Fibroblast of lung (primary cell): ENCODE measurements at regions not wholly inside any gene's neighbourhood (a gene's known extent, or its start where the extent isn't known, plus 50 kb on each side); places are given as distances from the start of the nearest gene placed in this dataset.

Source experiments
- DNase-seq, 2 donors: peaks; one replicate each; pipeline versions ENCODE4 v3.0.0 to v3.0.0-alpha.2; 2010; ENCODE audit warnings: low read depth in 2 of 2
- H2AFZ ChIP-seq: 2 replicates; pipeline ENCODE4 v1.5.1; 2012; ENCODE audit warnings: low read length, control low read depth, inconsistent platforms
- H3K27ac ChIP-seq: 2 replicates; pipeline ENCODE4 v1.5.1; 2011; ENCODE audit warnings: low read length, control low read depth; ENCODE audit not compliant: insufficient read depth
- H3K27me3 ChIP-seq: 2 replicates; pipeline ENCODE4 v1.5.1; 2011; ENCODE audit warnings: mild to moderate bottlenecking, low read length; ENCODE audit not compliant: control insufficient read depth, insufficient read depth
- H3K36me3 ChIP-seq: 2 replicates; pipeline ENCODE4 v1.5.1; 2011; ENCODE audit warnings: low read length; ENCODE audit not compliant: control insufficient read depth, insufficient read depth
- H3K4me1 ChIP-seq: 2 replicates; pipeline ENCODE4 v1.5.1; 2011; ENCODE audit warnings: low read length; ENCODE audit not compliant: control insufficient read depth, insufficient read depth; ENCODE audit errors: extremely low read depth
- H3K4me2 ChIP-seq: 2 replicates; pipeline ENCODE4 v1.5.1; 2011; ENCODE audit warnings: low read length, control low read depth; ENCODE audit not compliant: insufficient read depth; ENCODE audit errors: extremely low read depth
- H3K4me3 ChIP-seq, 4 experiments: fragments of 200-600 bp in 1 of 4; sonication (generic) in 1 of 4; replicated peaks in 1 of 4; 2 replicates each; pipeline ENCODE4 v1.5.1; 2011 to 2016; ENCODE audit warnings: low read length in 4 of 4, low read depth in 3 of 4, mild to moderate bottlenecking in 3 of 4, control low read depth in 2 of 4, inconsistent platforms in 1 of 4, mixed read lengths in 1 of 4; ENCODE audit not compliant: insufficient read depth in 1 of 4; ENCODE audit errors: control extremely low read depth in 1 of 4
- H3K79me2 ChIP-seq: 2 replicates; pipeline ENCODE4 v1.5.1; 2012; ENCODE audit warnings: mild to moderate bottlenecking, low read length, inconsistent platforms; ENCODE audit not compliant: control insufficient read depth, insufficient read depth
- H3K9ac ChIP-seq: 2 replicates; pipeline ENCODE4 v1.5.1; 2011; ENCODE audit warnings: mild to moderate bottlenecking, low read length, control low read depth; ENCODE audit not compliant: insufficient read depth
- H3K9me3 ChIP-seq: 2 replicates; pipeline ENCODE4 v1.5.1; 2012; ENCODE audit warnings: low read depth, low read length; ENCODE audit not compliant: control insufficient read depth, insufficient read depth
- H4K20me1 ChIP-seq: 2 replicates; pipeline ENCODE4 v1.5.1; 2011; ENCODE audit warnings: low read length; ENCODE audit not compliant: control insufficient read depth, insufficient read depth; ENCODE audit errors: extremely low read depth
- EZH2 ChIP-seq: IDR thresholded peaks from 2 replicates; pipeline ENCODE4 v1.5.1; 2012; ENCODE audit warnings: low read length, control low read depth, mild to moderate bottlenecking; ENCODE audit errors: missing control alignments
- TF ChIP-seq, protein P1 (sequence below), 2 donors: IDR thresholded peaks in 1 of 2; conservative IDR thresholded peaks in 1 of 2; 1 replicate in 1 of 2; 2 replicates in 1 of 2; pipeline ENCODE4 v1.5.1; 2011 to 2012; ENCODE audit warnings: low read length in 2 of 2, control low read depth in 1 of 2, inconsistent platforms in 1 of 2, low read depth in 1 of 2, mild to moderate bottlenecking in 1 of 2

DNA sequence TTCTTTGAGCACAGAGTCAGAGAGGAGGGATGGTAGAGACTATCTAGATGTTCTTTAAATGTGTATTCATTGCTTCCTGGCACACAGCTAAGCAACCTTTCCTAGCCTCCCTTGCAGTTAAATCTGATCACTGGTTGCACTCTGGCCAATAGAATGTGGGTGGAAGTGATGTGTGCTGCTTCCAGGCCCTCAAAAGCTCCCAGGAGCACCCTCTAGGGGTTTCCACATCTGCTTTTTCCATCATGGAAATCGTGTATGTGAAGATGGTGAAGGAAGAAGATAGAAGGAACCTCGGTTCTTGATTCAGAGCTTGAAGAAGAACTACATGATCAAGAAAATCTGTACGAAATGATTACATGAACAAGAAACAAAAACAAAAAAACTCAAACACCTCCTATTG, 149.8 kb upstream of the JAG1 start:
- Histone ChIP-seq H3K27ac (no peak overlapping the region), H4K20me1 (no peaks in the 10 kb centered on the region), H3K4me1 (no peaks in the 10 kb centered on the region), H2AFZ (no peak overlapping the region), H3K9ac (no peak overlapping the region), H3K4me3 (no peak overlapping the region), H3K27me3 (peaks cover 5% of the 10 kb centered on the region), H3K36me3 (no peaks in the 10 kb centered on the region), H3K9me3 (no peaks in the 10 kb centered on the region), H3K79me2 (no peaks in the 10 kb centered on the region), H3K4me2 (no peak overlapping the region)
- DNase-seq = no peak
- TF ChIP-seq, protein P1, sequence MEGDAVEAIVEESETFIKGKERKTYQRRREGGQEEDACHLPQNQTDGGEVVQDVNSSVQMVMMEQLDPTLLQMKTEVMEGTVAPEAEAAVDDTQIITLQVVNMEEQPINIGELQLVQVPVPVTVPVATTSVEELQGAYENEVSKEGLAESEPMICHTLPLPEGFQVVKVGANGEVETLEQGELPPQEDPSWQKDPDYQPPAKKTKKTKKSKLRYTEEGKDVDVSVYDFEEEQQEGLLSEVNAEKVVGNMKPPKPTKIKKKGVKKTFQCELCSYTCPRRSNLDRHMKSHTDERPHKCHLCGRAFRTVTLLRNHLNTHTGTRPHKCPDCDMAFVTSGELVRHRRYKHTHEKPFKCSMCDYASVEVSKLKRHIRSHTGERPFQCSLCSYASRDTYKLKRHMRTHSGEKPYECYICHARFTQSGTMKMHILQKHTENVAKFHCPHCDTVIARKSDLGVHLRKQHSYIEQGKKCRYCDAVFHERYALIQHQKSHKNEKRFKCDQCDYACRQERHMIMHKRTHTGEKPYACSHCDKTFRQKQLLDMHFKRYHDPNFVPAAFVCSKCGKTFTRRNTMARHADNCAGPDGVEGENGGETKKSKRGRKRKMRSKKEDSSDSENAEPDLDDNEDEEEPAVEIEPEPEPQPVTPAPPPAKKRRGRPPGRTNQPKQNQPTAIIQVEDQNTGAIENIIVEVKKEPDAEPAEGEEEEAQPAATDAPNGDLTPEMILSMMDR (conservative IDR thresholded peaks at IDR 0.05 in 1 of 2, IDR thresholded peaks at IDR 0.05 in 1 of 2; ENCODE audit: low read depth in 1 of 2, low read length in 2 of 2) = no peak
- TF ChIP-seq EZH2 = no peak

DNA sequence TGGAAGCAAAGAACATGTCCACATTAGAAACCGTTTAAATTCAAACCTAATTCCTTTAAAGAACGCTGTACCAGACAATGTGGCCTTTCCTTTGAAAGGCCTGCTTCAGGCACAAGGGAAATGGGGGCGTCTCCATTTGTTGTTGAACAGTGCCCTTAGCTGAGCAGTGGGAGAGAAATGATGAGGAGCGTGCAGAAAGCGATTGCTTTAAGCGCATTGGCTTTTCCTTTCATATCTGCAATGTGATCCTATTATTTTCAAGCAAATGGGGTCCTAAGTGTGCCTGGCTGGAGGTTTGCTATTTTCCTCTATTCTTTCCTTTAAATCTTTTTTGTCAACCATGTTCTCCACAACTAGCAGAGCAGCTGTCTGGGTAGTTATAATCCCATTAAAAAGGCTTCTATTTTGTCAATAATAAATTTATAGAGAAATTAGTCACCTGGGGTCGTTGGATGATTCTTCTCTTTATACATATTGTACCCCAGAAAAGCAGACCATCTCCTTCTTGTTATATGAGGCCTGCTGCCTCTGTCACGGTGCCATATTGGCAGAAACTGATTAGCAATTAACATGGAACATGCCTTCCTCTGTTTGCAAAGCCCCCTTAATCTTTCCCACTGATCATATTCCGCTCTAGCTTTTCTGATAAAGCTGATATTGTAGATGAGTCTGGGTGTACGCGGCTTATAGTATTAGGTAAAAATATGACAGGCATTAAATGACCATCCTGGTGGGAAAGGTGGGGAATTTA, 151.1 kb upstream of the JAG1 start:
- no peak for DNase-seq
- H4K20me1 ChIP-seq = no peaks in the 10 kb centered on the region
- H3K9ac ChIP-seq = no peak overlapping the region
- no peaks in the 10 kb centered on the region for H3K36me3 ChIP-seq
- no peaks in the 10 kb centered on the region for H3K9me3 ChIP-seq
- no peaks in the 10 kb centered on the region for H3K4me1 ChIP-seq
- H3K27ac ChIP-seq = no peak overlapping the region
- no peak overlapping the region for H2AFZ ChIP-seq
- no peaks in the 10 kb centered on the region for H3K79me2 ChIP-seq
- H3K27me3 ChIP-seq = peaks cover 5% of the 10 kb centered on the region
- H3K4me3 ChIP-seq = no peak overlapping the region
- TF ChIP-seq EZH2 = no peak
- TF ChIP-seq, protein P1 (conservative IDR thresholded peaks at IDR 0.05 in 1 of 2, IDR thresholded peaks at IDR 0.05 in 1 of 2; ENCODE audit: low read depth in 1 of 2, low read length in 2 of 2) = no peak
- H3K4me2 ChIP-seq = no peak overlapping the region

DNA sequence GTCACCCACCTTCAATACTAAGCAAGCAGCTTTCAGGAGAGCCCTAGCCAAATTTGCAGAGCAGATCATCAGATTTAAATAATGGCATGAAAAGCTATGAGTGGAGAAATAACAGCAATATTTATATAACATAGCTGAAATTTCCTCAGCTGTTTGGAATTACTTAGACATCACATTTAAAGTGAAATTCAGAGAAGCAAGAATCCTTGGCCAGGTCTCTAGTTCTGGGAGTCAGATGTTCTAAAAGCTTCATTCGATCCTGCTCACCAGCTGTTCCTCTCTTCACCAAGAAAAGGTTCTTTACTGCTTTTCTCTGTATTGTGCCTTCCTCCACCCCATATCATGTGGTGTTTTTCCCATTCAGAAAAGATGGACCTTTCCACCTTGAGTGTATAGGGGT, 152.3 kb upstream of the JAG1 start:
- no peak overlapping the region for H3K27ac ChIP-seq

More for the DNA sequence above, 152.3 kb upstream of the JAG1 start:
- DNase-seq = no peak
- Histone ChIP-seq H3K36me3 (no peaks in the 10 kb centered on the region), H3K27me3 (peaks cover 5% of the 10 kb centered on the region), H3K9me3 (no peaks in the 10 kb centered on the region), H4K20me1 (no peaks in the 10 kb centered on the region), H3K4me1 (no peaks in the 10 kb centered on the region), H2AFZ (no peak overlapping the region), H3K4me2 (no peak overlapping the region), H3K79me2 (no peaks in the 10 kb centered on the region), H3K9ac (no peak overlapping the region), H3K4me3 (no peak overlapping the region)
- TF ChIP-seq, protein P1 (conservative IDR thresholded peaks at IDR 0.05 in 1 of 2, IDR thresholded peaks at IDR 0.05 in 1 of 2; ENCODE audit: low read depth in 1 of 2, low read length in 2 of 2) = no peak
- no peak for TF ChIP-seq EZH2
